ENCODE measurements at regions not wholly inside any gene's neighbourhood (a gene's known extent, or its start where the extent isn't known, plus 50 kb on each side); places are given as distances from the start of the nearest gene placed in this dataset.

- TF ChIP-seq POLR2A (IDR thresholded peaks at IDR 0.05) (no peak), CTCF (IDR thresholded peaks at IDR 0.05) (no peak)
Observed at GRCh38 chr12:85600841-85601240, 235.4 kb downstream of the RASSF9 start.
